K562 (cell line): ENCODE measurements at regions not wholly inside any gene's neighbourhood (a gene's known extent, or its start where the extent isn't known, plus 50 kb on each side); places are given as distances from the start of the nearest gene placed in this dataset.

Experiments
- BACH1 ChIP-seq: fragments of 200-800 bp; sonication (Bioruptor generic); IDR thresholded peaks from 2 replicates; pipeline ENCODE4 v1.6.1; 2016; ENCODE audit warnings: missing genetic modification characterization, missing compliant biosample characterization
- HMGXB4 ChIP-seq: sonication (generic); formaldehyde crosslinking; IDR thresholded peaks from 2 replicates; pipeline ENCODE4 v1.8.1; 2023; ENCODE audit warnings: mild to moderate bottlenecking, missing genetic modification reagents
- POLR2A ChIP-seq: fragments of 450-650 bp; conservative IDR thresholded peaks from 2 replicates; pipeline ENCODE4 v1.6.1; 2016
- RAD21 ChIP-seq, 2 experiments: fragments of 250-450 bp in 1 of 2; fragments of 450-650 bp in 1 of 2; sonication (Bioruptor Pico) in 1 of 2; formaldehyde crosslinking in 1 of 2; IDR thresholded peaks in 1 of 2; conservative IDR thresholded peaks in 1 of 2; 2 replicates each; pipeline versions ENCODE4 v1.4.0 to v1.8.0; 2020 to 2022; ENCODE audit warnings: mild to moderate bottlenecking in 2 of 2, moderate library complexity in 1 of 2
- RBM34 ChIP-seq: fragments of 200-400 bp; formaldehyde crosslinking; IDR thresholded peaks from 2 replicates; pipeline ENCODE4 v1.6.1; 2018; ENCODE audit warnings: low read length, borderline replicate concordance; ENCODE audit not compliant: insufficient read depth
- ZNF324 ChIP-seq: fragments of 250-450 bp; sonication (Bioruptor Pico); IDR thresholded peaks from 2 replicates; pipeline ENCODE4 v1.4.0; 2020; ENCODE audit warnings: mild to moderate bottlenecking

- no peak for TF ChIP-seq HMGXB4 (CRISPR knock-in tag)
- no peak for TF ChIP-seq BACH1 (tag)
- TF ChIP-seq RBM34, result no peak
- no peak for TF ChIP-seq POLR2A
- TF ChIP-seq ZNF324 (CRISPR knock-in tag), result no peak
- TF ChIP-seq RAD21 (CRISPR knock-in tag; conservative IDR thresholded peaks at IDR 0.05 in 1 of 2, IDR thresholded peaks at IDR 0.05 in 1 of 2), result no peak
Measured at GRCh38 chr14:66137081-66137480, 349.1 kb upstream of the CCDC196 start.
